Upper lobe of left lung (tissue), 6 donors: ENCODE measurements at regions not wholly inside any gene's neighbourhood (a gene's known extent, or its start where the extent isn't known, plus 50 kb on each side); places are given as distances from the start of the nearest gene placed in this dataset.

Source experiments
- ATAC-seq, 2 donors: fragments of 200-7000 bp; cut with Tn5 transposase; one replicate each; pipeline ENCODE4 v1.9.1; 2022; ENCODE audit warnings: mild to moderate bottlenecking in 2 of 2, moderate library complexity in 2 of 2; ENCODE audit not compliant: low FRiP score in 2 of 2
- DNase-seq, 2 donors: peaks; one replicate each; pipeline ENCODE4 v3.0.0-alpha.2; 2019 to 2020
- H3K27ac ChIP-seq, 4 donors: fragments of 200-600 bp; sonication (generic); one replicate each; pipeline ENCODE4 v1.5.1; 2016 to 2019
- H3K27me3 ChIP-seq, 4 donors: fragments of 200-600 bp; sonication (generic); one replicate each; pipeline ENCODE4 v1.5.1; 2017 to 2019
- H3K36me3 ChIP-seq, 4 donors: fragments of 200-600 bp; sonication (generic); one replicate each; pipeline ENCODE4 v1.5.1; 2016 to 2019
- H3K4me1 ChIP-seq, 4 donors: fragments of 200-600 bp; sonication (generic); one replicate each; pipeline ENCODE4 v1.5.1; 2018 to 2019
- H3K4me3 ChIP-seq, 4 donors: fragments of 200-600 bp; sonication (generic); one replicate each; pipeline ENCODE4 v1.5.1; 2017 to 2019; ENCODE audit warnings: mild to moderate bottlenecking in 2 of 4, moderate library complexity in 1 of 4
- H3K9me3 ChIP-seq, 4 donors: fragments of 200-600 bp; sonication (generic); one replicate each; pipeline ENCODE4 v1.5.1; 2018 to 2019
- CTCF ChIP-seq, 6 experiments: fragments of 450-650 bp in 4 of 6; fragments of 200-600 bp in 2 of 6; sonication (generic) in 2 of 6; IDR thresholded peaks; one replicate each; pipeline ENCODE4 v1.5.1; 2016 to 2019; ENCODE audit warnings: antibody characterized with exemption in 6 of 6
- EP300 ChIP-seq, 4 donors: sonication (generic); formaldehyde crosslinking; IDR thresholded peaks; one replicate each; pipeline ENCODE4 v1.5.1; 2017; ENCODE audit warnings: antibody characterized with exemption in 4 of 4, control low read depth in 2 of 4
- POLR2A ChIP-seq, 4 donors: fragments of 450-650 bp; IDR thresholded peaks; one replicate each; pipeline ENCODE4 v1.5.1; 2016 to 2017; ENCODE audit warnings: antibody characterized with exemption in 4 of 4, mild to moderate bottlenecking in 2 of 4
- POLR2AphosphoS5 ChIP-seq, 2 donors: sonication (generic); formaldehyde crosslinking; IDR thresholded peaks; one replicate each; pipeline ENCODE4 v1.5.1; 2017; ENCODE audit warnings: antibody characterized with exemption in 2 of 2
- WGBS, 2 donors: methylation state at CpG; one replicate each; pipeline ENCODE4 v1.1.5; 2017 to 2018; 5-methylcytosine and 5-hydroxymethylcytosine counted together
- donor health status: DM: no; HTN: no; CAD: no; lungs with moderate emphysema.
- donor health status: DM: no; HTN: yes; CAD: no; lungs with severe emphysema.

DNA sequence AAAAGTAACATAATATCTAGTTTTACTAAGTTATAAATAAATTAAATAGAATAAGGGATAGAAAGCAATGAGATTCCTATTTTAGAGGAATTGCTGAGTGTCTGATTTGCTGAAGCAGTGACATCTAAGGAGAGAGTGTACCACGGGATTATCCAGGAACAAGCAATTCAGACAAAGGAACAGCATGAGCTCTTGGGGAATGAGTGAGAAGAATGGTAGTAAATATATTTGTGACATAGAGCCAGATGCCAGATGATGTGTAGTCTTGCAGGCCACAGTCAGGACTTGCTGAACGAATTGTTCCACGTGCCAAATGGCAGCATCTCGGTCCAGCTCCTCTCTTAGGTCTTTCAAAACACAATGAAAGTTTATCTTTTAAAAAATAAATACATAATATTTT lies 339.2 kb downstream of the TENT5A start:
- peaks cover 0 to 2% (median 0%) of the 10 kb centered on the region in 4 donors for H3K9me3 ChIP-seq
- DNase-seq (no peak), ATAC-seq (no peak)
- no peak for TF ChIP-seq POLR2A (IDR thresholded peaks at IDR 0.05)
- no peak for TF ChIP-seq CTCF (IDR thresholded peaks at IDR 0.05)
- no peak for TF ChIP-seq POLR2AphosphoS5 (IDR thresholded peaks at IDR 0.05)
- no peak for TF ChIP-seq EP300 (IDR thresholded peaks at IDR 0.05)
- WGBS, 2 donors: 85% methylated on average over 4 of the region's 4 CpGs
- no peaks in the 10 kb centered on the region for H3K36me3 ChIP-seq
- no peaks in the 10 kb centered on the region for H3K27me3 ChIP-seq
- no peak overlapping the region for H3K4me3 ChIP-seq
- no peak overlapping the region for H3K27ac ChIP-seq
- H3K4me1 ChIP-seq: no peaks in the 10 kb centered on the region

GRCh38 chr6:81401970-81402690 lies 350.4 kb downstream of the TENT5A start:
- H3K27ac ChIP-seq: no peak overlapping the region
- H3K27me3 ChIP-seq: no peaks in the 10 kb centered on the region
- H3K4me1 ChIP-seq: no peaks in the 10 kb centered on the region
- TF ChIP-seq POLR2AphosphoS5 (IDR thresholded peaks at IDR 0.05): no peak
- TF ChIP-seq CTCF (IDR thresholded peaks at IDR 0.05): no peak
- no peak for TF ChIP-seq POLR2A (IDR thresholded peaks at IDR 0.05)
- TF ChIP-seq EP300 (IDR thresholded peaks at IDR 0.05): no peak
- DNase-seq: no peak
- peaks cover 0 to 4% (median 0%) of the 10 kb centered on the region in 4 donors for H3K9me3 ChIP-seq
- 81 to 83% methylated on average over 3 of the region's 3 CpGs for WGBS, 2 donors
- ATAC-seq: peak in 1 of 2 donors; percentile 68
- no peak overlapping the region for H3K4me3 ChIP-seq
- no peaks in the 10 kb centered on the region for H3K36me3 ChIP-seq

GRCh38 chr6:81396916-81397315 lies 355.6 kb downstream of the TENT5A start:
- TF ChIP-seq EP300 (IDR thresholded peaks at IDR 0.05) (no peak), POLR2AphosphoS5 (IDR thresholded peaks at IDR 0.05) (no peak), POLR2A (IDR thresholded peaks at IDR 0.05) (no peak), CTCF (IDR thresholded peaks at IDR 0.05) (no peak)
- no peak for DNase-seq
- Histone ChIP-seq H3K36me3 (no peaks in the 10 kb centered on the region), H3K27ac (no peak overlapping the region), H3K4me3 (no peak overlapping the region), H3K9me3 (peaks cover 0 to 9% (median 7%) of the 10 kb centered on the region in 4 donors), H3K27me3 (no peaks in the 10 kb centered on the region), H3K4me1 (no peaks in the 10 kb centered on the region)
- no peak for ATAC-seq
- 92 to 95% methylated on average over 2 of the region's 2 CpGs for WGBS, 2 donors

DNA sequence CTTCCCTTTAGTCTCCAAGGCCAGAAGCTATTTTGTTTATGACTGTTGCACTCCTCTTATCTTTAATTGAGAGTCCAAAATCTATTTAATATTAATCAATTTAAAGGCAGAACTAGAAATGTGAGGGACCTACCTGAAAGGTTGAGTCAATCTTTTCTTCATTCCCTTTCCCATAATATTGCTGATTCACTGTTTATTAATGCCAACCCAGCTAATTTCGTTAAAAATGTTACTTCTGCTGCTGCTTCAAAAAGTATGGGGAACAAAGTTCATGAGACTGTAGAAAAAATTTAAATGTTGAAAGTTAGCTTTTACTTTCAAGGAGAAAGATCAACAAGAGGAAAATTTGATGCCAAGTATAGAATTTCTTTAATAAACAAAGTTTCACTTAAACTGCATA lies 365.3 kb downstream of the TENT5A start:
- 58 to 59% methylated on average over 1 of the region's 1 CpG for WGBS, 2 donors
- H3K4me3 ChIP-seq: no peak overlapping the region
- no peaks in the 10 kb centered on the region for H3K36me3 ChIP-seq
- TF ChIP-seq POLR2A (IDR thresholded peaks at IDR 0.05) (no peak), CTCF (IDR thresholded peaks at IDR 0.05) (no peak), EP300 (IDR thresholded peaks at IDR 0.05) (no peak), POLR2AphosphoS5 (IDR thresholded peaks at IDR 0.05) (no peak)
- ATAC-seq (no peak), DNase-seq (no peak)
- no peaks in the 10 kb centered on the region for H3K4me1 ChIP-seq
- H3K9me3 ChIP-seq: peaks cover 0 to 2% (median 2%) of the 10 kb centered on the region in 4 donors
- no peaks in the 10 kb centered on the region for H3K27me3 ChIP-seq
- no peak overlapping the region for H3K27ac ChIP-seq

GRCh38 chr6:81384921-81385320 lies 367.6 kb downstream of the TENT5A start:
- DNase-seq (no peak), ATAC-seq (no peak)
- H3K4me3 ChIP-seq: no peak overlapping the region
- no peaks in the 10 kb centered on the region for H3K4me1 ChIP-seq
- 72 to 77% methylated on average over 2 of the region's 2 CpGs for WGBS, 2 donors
- no peak for TF ChIP-seq POLR2AphosphoS5 (IDR thresholded peaks at IDR 0.05)
- TF ChIP-seq CTCF (IDR thresholded peaks at IDR 0.05): no peak
- no peak for TF ChIP-seq EP300 (IDR thresholded peaks at IDR 0.05)
- TF ChIP-seq POLR2A (IDR thresholded peaks at IDR 0.05): no peak
- H3K27me3 ChIP-seq: no peaks in the 10 kb centered on the region
- no peaks in the 10 kb centered on the region for H3K36me3 ChIP-seq
- H3K9me3 ChIP-seq: no peaks in the 10 kb centered on the region
- no peak overlapping the region for H3K27ac ChIP-seq
